Panc1 (cell line): ENCODE measurements at regions not wholly inside any gene's neighbourhood (a gene's known extent, or its start where the extent isn't known, plus 50 kb on each side); places are given as distances from the start of the nearest gene placed in this dataset.

Experiments
- ATAC-seq: fragments of 200-7000 bp; cut with Tn5 transposase; 2 replicates; pipeline ENCODE4 v1.9.1; 2020; ENCODE audit warnings: mild to moderate bottlenecking, moderate library complexity
- BruUV-seq: library from RNA; stranded (reverse); fragments of 400-500 nt; replicated peaks from 2 replicates; lab custom pipeline; 2021; lab: Mats Ljungman, UMichigan
- CTCF ChIA-PET: fragments of 300-600 bp; sonication (Branson Sonifier 250); formaldehyde crosslinking; loops from one replicate; lab custom pipeline; 2022; ENCODE audit warnings: antibody characterized with exemption; lab: Charles Lee
- POLR2A ChIA-PET: fragments of 300-600 bp; sonication (Branson Sonifier 250); formaldehyde crosslinking; loops from one replicate; lab custom pipeline; 2022; ENCODE audit warnings: antibody characterized with exemption; lab: Charles Lee
- DNase-seq: peaks from one replicate; pipeline ENCODE4 v3.0.0-alpha.2; 2010; ENCODE audit warnings: low read depth, low spot score
- H3K27ac ChIP-seq: 2 replicates; pipeline ENCODE4 v1.5.1; 2011; ENCODE audit warnings: mild to moderate bottlenecking, low read length, inconsistent platforms
- H3K27me3 ChIP-seq: fragments of 200-500 bp; sonication (Bioruptor generic); 2 replicates; pipeline ENCODE4 v1.6.0; 2014; ENCODE audit warnings: low read length, inconsistent platforms; ENCODE audit not compliant: control insufficient read depth, insufficient read depth
- H3K36me3 ChIP-seq: fragments of 200-500 bp; sonication (Bioruptor generic); 2 replicates; pipeline ENCODE4 v1.5.1; 2014; ENCODE audit warnings: inconsistent platforms, mild to moderate bottlenecking, low read length, moderate library complexity; ENCODE audit not compliant: control insufficient read depth, insufficient read depth
- H3K4me1 ChIP-seq: 2 replicates; pipeline ENCODE4 v1.5.1; 2011; ENCODE audit warnings: inconsistent platforms, mild to moderate bottlenecking, low read length, moderate library complexity; ENCODE audit not compliant: control insufficient read depth, insufficient read depth
- H3K4me3 ChIP-seq, 2 experiments: 2 replicates each; pipeline ENCODE4 v1.5.1; 2011 to 2012; ENCODE audit warnings: low read depth in 2 of 2, low read length in 2 of 2, mild to moderate bottlenecking in 2 of 2, inconsistent platforms in 1 of 2, moderate library complexity in 1 of 2
- H3K9me3 ChIP-seq: fragments of 200-500 bp; sonication (Bioruptor generic); 2 replicates; pipeline ENCODE4 v1.5.1; 2014; ENCODE audit warnings: low read depth, mild to moderate bottlenecking, inconsistent platforms, low read length, moderate library complexity; ENCODE audit not compliant: control insufficient read depth, insufficient read depth
- CTCF ChIP-seq: fragments of 450-650 bp; IDR thresholded peaks from 2 replicates; pipeline ENCODE4 v1.5.1; 2017; ENCODE audit warnings: mild to moderate bottlenecking
- POLR2AphosphoS5 ChIP-seq: IDR thresholded peaks from 2 replicates; pipeline ENCODE4 v1.6.1; 2012; ENCODE audit warnings: mild to moderate bottlenecking, low read depth, low read length, moderate library complexity
- SIN3A ChIP-seq: IDR thresholded peaks from 2 replicates; pipeline ENCODE4 v1.6.1; 2012; ENCODE audit warnings: low read depth, mild to moderate bottlenecking, low read length, moderate library complexity, borderline replicate concordance; ENCODE audit not compliant: insufficient read depth
- TCF7L2 ChIP-seq: IDR thresholded peaks from 2 replicates; pipeline ENCODE4 v1.6.1; 2011; ENCODE audit warnings: mild to moderate bottlenecking, low read depth, low read length, inconsistent platforms
- in situ Hi-C: cut with HindIII; loops from 2 replicates; pipeline ENCODE4 v1.10.0; 2016; ENCODE audit warnings: low sequenced_read_pairs, low pct_unique_long_range_greater_than_20kb
- intact Hi-C: fragments of 100-400 bp; cut with micrococcal nuclease; formaldehyde crosslinking; loops from one replicate; pipeline ENCODE4 v1.10.0; 2022; ENCODE audit not compliant: unreplicated experiment
- TF ChIP-seq, protein P1 (sequence below), 2 experiments: IDR thresholded peaks; 2 replicates each; pipeline ENCODE4 v1.6.1; 2011 to 2012; ENCODE audit warnings: low read depth in 2 of 2, control low read depth in 1 of 2, low read length in 1 of 2, mild to moderate bottlenecking in 1 of 2, moderate library complexity in 1 of 2; ENCODE audit not compliant: insufficient read depth in 1 of 2

DNA sequence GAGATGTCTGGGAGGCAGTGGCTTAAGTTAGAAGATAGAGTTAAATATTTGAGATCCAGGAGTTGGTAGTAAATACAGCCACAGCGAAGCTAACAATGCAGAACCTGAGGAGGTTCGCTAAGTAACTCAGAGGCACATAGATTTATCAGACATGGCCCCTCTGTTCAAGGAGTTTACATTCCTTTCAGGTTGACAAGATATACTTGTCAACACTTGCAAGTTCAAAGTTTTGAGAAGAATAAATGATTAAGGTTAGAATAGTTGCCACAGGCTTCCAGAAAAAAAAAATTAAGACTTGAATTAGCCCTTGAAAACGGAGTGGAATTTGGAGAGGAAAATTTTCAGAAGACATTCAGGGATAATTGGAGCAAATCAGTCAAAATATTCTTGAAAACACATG, 658.3 kb upstream of the WWC1 start:
- no peak for DNase-seq
- no peak for ATAC-seq
- TF ChIP-seq SIN3A (no peak), CTCF (no peak), TCF7L2 (no peak), POLR2AphosphoS5 (no peak)
- TF ChIP-seq, protein P1, sequence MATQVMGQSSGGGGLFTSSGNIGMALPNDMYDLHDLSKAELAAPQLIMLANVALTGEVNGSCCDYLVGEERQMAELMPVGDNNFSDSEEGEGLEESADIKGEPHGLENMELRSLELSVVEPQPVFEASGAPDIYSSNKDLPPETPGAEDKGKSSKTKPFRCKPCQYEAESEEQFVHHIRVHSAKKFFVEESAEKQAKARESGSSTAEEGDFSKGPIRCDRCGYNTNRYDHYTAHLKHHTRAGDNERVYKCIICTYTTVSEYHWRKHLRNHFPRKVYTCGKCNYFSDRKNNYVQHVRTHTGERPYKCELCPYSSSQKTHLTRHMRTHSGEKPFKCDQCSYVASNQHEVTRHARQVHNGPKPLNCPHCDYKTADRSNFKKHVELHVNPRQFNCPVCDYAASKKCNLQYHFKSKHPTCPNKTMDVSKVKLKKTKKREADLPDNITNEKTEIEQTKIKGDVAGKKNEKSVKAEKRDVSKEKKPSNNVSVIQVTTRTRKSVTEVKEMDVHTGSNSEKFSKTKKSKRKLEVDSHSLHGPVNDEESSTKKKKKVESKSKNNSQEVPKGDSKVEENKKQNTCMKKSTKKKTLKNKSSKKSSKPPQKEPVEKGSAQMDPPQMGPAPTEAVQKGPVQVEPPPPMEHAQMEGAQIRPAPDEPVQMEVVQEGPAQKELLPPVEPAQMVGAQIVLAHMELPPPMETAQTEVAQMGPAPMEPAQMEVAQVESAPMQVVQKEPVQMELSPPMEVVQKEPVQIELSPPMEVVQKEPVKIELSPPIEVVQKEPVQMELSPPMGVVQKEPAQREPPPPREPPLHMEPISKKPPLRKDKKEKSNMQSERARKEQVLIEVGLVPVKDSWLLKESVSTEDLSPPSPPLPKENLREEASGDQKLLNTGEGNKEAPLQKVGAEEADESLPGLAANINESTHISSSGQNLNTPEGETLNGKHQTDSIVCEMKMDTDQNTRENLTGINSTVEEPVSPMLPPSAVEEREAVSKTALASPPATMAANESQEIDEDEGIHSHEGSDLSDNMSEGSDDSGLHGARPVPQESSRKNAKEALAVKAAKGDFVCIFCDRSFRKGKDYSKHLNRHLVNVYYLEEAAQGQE (IDR thresholded peaks at IDR 0.05; ENCODE audit: insufficient read depth in 1 of 2, low read depth in 2 of 2, low read length in 1 of 2), result no peak
- H3K36me3 ChIP-seq, result no peaks in the 10 kb centered on the region
- ChIA-PET CTCF (no interaction called here), POLR2A (no interaction called here)
- in situ Hi-C loops, result no loop called here
- H3K4me1 ChIP-seq, result no peaks in the 10 kb centered on the region
- H3K9me3 ChIP-seq, result no peaks in the 10 kb centered on the region
- intact Hi-C loops, result no loop called here
- no peak overlapping the region for H3K4me3 ChIP-seq
- no TSS peak for BruUV-seq
- no peak overlapping the region for H3K27ac ChIP-seq
- H3K27me3 ChIP-seq, result no peaks in the 10 kb centered on the region

DNA sequence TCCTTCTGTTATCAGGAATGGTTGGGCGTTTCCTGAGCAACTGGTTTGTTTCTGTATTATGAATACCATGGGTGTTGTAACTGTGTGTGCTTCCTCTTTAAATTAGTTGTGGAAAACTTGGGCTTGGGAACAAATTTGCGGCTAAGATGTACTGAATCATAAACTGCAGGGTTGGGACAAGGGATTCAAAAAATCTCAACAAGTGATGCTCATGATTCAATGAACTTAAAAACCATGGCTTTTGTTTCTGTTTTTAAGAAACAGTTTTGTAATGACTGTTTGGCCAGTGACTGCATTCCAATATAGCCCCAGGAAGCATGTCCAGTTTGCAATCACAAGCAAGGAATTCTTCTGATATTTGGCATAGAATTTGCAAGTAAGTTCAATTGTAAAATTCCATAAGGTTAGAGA, 657.5 kb upstream of the WWC1 start:
- in situ Hi-C loops, result no loop called here
- Histone ChIP-seq H3K9me3 (no peaks in the 10 kb centered on the region), H3K27ac (no peak overlapping the region), H3K27me3 (no peaks in the 10 kb centered on the region), H3K4me3 (no peak overlapping the region), H3K36me3 (no peaks in the 10 kb centered on the region), H3K4me1 (no peaks in the 10 kb centered on the region)
- ATAC-seq, result no peak
- ChIA-PET CTCF (no interaction called here), POLR2A (no interaction called here)
- no peak for DNase-seq
- TF ChIP-seq, protein P1 (IDR thresholded peaks at IDR 0.05; ENCODE audit: insufficient read depth in 1 of 2, low read depth in 2 of 2, low read length in 1 of 2), result no peak
- no peak for TF ChIP-seq TCF7L2
- TF ChIP-seq CTCF, result no peak
- no peak for TF ChIP-seq POLR2AphosphoS5
- TF ChIP-seq SIN3A, result no peak
- intact Hi-C loops, result no loop called here
- BruUV-seq, result no TSS peak
